Panc1 (cell line): ENCODE measurements at regions not wholly inside any gene's neighbourhood (a gene's known extent, or its start where the extent isn't known, plus 50 kb on each side); places are given as distances from the start of the nearest gene placed in this dataset.

ENCODE experiments used
- ATAC-seq: fragments of 200-7000 bp; cut with Tn5 transposase; 2 replicates; pipeline ENCODE4 v1.9.1; 2020; ENCODE audit warnings: mild to moderate bottlenecking, moderate library complexity
- BruUV-seq: library from RNA; stranded (reverse); fragments of 400-500 nt; replicated peaks from 2 replicates; lab custom pipeline; 2021; lab: Mats Ljungman, UMichigan
- CTCF ChIA-PET: fragments of 300-600 bp; sonication (Branson Sonifier 250); formaldehyde crosslinking; loops from one replicate; lab custom pipeline; 2022; ENCODE audit warnings: antibody characterized with exemption; lab: Charles Lee
- POLR2A ChIA-PET: fragments of 300-600 bp; sonication (Branson Sonifier 250); formaldehyde crosslinking; loops from one replicate; lab custom pipeline; 2022; ENCODE audit warnings: antibody characterized with exemption; lab: Charles Lee
- DNase-seq: peaks from one replicate; pipeline ENCODE4 v3.0.0-alpha.2; 2010; ENCODE audit warnings: low read depth, low spot score
- H3K27ac ChIP-seq: 2 replicates; pipeline ENCODE4 v1.5.1; 2011; ENCODE audit warnings: mild to moderate bottlenecking, low read length, inconsistent platforms
- H3K27me3 ChIP-seq: fragments of 200-500 bp; sonication (Bioruptor generic); 2 replicates; pipeline ENCODE4 v1.6.0; 2014; ENCODE audit warnings: low read length, inconsistent platforms; ENCODE audit not compliant: control insufficient read depth, insufficient read depth
- H3K36me3 ChIP-seq: fragments of 200-500 bp; sonication (Bioruptor generic); 2 replicates; pipeline ENCODE4 v1.5.1; 2014; ENCODE audit warnings: inconsistent platforms, mild to moderate bottlenecking, low read length, moderate library complexity; ENCODE audit not compliant: control insufficient read depth, insufficient read depth
- H3K4me1 ChIP-seq: 2 replicates; pipeline ENCODE4 v1.5.1; 2011; ENCODE audit warnings: inconsistent platforms, mild to moderate bottlenecking, low read length, moderate library complexity; ENCODE audit not compliant: control insufficient read depth, insufficient read depth
- H3K4me3 ChIP-seq, 2 experiments: 2 replicates each; pipeline ENCODE4 v1.5.1; 2011 to 2012; ENCODE audit warnings: low read depth in 2 of 2, low read length in 2 of 2, mild to moderate bottlenecking in 2 of 2, inconsistent platforms in 1 of 2, moderate library complexity in 1 of 2
- H3K9me3 ChIP-seq: fragments of 200-500 bp; sonication (Bioruptor generic); 2 replicates; pipeline ENCODE4 v1.5.1; 2014; ENCODE audit warnings: low read depth, mild to moderate bottlenecking, inconsistent platforms, low read length, moderate library complexity; ENCODE audit not compliant: control insufficient read depth, insufficient read depth
- POLR2AphosphoS5 ChIP-seq: IDR thresholded peaks from 2 replicates; pipeline ENCODE4 v1.6.1; 2012; ENCODE audit warnings: mild to moderate bottlenecking, low read depth, low read length, moderate library complexity
- SIN3A ChIP-seq: IDR thresholded peaks from 2 replicates; pipeline ENCODE4 v1.6.1; 2012; ENCODE audit warnings: low read depth, mild to moderate bottlenecking, low read length, moderate library complexity, borderline replicate concordance; ENCODE audit not compliant: insufficient read depth
- TCF7L2 ChIP-seq: IDR thresholded peaks from 2 replicates; pipeline ENCODE4 v1.6.1; 2011; ENCODE audit warnings: mild to moderate bottlenecking, low read depth, low read length, inconsistent platforms
- in situ Hi-C: cut with HindIII; loops from 2 replicates; pipeline ENCODE4 v1.10.0; 2016; ENCODE audit warnings: low sequenced_read_pairs, low pct_unique_long_range_greater_than_20kb
- intact Hi-C: fragments of 100-400 bp; cut with micrococcal nuclease; formaldehyde crosslinking; loops from one replicate; pipeline ENCODE4 v1.10.0; 2022; ENCODE audit not compliant: unreplicated experiment
- TF ChIP-seq, protein P1 (sequence below), 2 experiments: IDR thresholded peaks; 2 replicates each; pipeline ENCODE4 v1.6.1; 2011 to 2012; ENCODE audit warnings: low read depth in 2 of 2, control low read depth in 1 of 2, low read length in 1 of 2, mild to moderate bottlenecking in 1 of 2, moderate library complexity in 1 of 2; ENCODE audit not compliant: insufficient read depth in 1 of 2
- TF ChIP-seq, protein P2 (sequence below): fragments of 450-650 bp; IDR thresholded peaks from 2 replicates; pipeline ENCODE4 v1.5.1; 2017; ENCODE audit warnings: mild to moderate bottlenecking

DNA sequence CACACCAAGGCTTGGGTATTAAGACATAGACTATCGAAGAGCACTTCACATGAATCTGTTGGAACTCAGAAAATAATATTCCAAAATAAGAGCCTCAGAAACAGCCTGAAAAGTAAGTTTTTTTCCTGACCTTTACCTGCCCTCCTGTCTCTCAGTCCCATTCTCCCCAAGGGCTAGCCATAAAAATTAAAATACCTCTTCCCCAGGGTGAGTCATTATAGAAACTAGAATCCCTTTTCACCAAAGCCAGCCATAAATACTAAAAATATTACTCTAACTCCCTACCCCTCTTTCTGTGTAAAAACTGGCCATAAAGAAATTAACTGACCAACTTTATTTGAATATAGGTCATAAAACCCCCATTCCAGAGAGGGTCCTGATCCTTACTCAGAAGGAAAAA is 87.9 kb upstream of the TMEM106B start:
- POLR2A ChIA-PET: no interaction called here
- in situ Hi-C loops (no loop called here), intact Hi-C loops (no loop called here)
- no peaks in the 10 kb centered on the region for H3K36me3 ChIP-seq
- H3K9me3 ChIP-seq: no peaks in the 10 kb centered on the region
- peak overlapping the region; percentile 4; the same call in 1 of the 2 replicates for H3K27ac ChIP-seq
- H3K27me3 ChIP-seq: no peaks in the 10 kb centered on the region
- TF ChIP-seq, protein P1, sequence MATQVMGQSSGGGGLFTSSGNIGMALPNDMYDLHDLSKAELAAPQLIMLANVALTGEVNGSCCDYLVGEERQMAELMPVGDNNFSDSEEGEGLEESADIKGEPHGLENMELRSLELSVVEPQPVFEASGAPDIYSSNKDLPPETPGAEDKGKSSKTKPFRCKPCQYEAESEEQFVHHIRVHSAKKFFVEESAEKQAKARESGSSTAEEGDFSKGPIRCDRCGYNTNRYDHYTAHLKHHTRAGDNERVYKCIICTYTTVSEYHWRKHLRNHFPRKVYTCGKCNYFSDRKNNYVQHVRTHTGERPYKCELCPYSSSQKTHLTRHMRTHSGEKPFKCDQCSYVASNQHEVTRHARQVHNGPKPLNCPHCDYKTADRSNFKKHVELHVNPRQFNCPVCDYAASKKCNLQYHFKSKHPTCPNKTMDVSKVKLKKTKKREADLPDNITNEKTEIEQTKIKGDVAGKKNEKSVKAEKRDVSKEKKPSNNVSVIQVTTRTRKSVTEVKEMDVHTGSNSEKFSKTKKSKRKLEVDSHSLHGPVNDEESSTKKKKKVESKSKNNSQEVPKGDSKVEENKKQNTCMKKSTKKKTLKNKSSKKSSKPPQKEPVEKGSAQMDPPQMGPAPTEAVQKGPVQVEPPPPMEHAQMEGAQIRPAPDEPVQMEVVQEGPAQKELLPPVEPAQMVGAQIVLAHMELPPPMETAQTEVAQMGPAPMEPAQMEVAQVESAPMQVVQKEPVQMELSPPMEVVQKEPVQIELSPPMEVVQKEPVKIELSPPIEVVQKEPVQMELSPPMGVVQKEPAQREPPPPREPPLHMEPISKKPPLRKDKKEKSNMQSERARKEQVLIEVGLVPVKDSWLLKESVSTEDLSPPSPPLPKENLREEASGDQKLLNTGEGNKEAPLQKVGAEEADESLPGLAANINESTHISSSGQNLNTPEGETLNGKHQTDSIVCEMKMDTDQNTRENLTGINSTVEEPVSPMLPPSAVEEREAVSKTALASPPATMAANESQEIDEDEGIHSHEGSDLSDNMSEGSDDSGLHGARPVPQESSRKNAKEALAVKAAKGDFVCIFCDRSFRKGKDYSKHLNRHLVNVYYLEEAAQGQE (IDR thresholded peaks at IDR 0.05; ENCODE audit: insufficient read depth in 1 of 2, low read depth in 2 of 2, low read length in 1 of 2): no peak
- TF ChIP-seq SIN3A (no peak), POLR2AphosphoS5 (no peak), TCF7L2 (no peak)
- TF ChIP-seq, protein P2, sequence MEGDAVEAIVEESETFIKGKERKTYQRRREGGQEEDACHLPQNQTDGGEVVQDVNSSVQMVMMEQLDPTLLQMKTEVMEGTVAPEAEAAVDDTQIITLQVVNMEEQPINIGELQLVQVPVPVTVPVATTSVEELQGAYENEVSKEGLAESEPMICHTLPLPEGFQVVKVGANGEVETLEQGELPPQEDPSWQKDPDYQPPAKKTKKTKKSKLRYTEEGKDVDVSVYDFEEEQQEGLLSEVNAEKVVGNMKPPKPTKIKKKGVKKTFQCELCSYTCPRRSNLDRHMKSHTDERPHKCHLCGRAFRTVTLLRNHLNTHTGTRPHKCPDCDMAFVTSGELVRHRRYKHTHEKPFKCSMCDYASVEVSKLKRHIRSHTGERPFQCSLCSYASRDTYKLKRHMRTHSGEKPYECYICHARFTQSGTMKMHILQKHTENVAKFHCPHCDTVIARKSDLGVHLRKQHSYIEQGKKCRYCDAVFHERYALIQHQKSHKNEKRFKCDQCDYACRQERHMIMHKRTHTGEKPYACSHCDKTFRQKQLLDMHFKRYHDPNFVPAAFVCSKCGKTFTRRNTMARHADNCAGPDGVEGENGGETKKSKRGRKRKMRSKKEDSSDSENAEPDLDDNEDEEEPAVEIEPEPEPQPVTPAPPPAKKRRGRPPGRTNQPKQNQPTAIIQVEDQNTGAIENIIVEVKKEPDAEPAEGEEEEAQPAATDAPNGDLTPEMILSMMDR: no peak
- ATAC-seq (no peak), DNase-seq (no peak)
- CTCF ChIA-PET: no interaction called here
- no peaks in the 10 kb centered on the region for H3K4me1 ChIP-seq
- BruUV-seq: no TSS peak
- H3K4me3 ChIP-seq: no peak overlapping the region

DNA sequence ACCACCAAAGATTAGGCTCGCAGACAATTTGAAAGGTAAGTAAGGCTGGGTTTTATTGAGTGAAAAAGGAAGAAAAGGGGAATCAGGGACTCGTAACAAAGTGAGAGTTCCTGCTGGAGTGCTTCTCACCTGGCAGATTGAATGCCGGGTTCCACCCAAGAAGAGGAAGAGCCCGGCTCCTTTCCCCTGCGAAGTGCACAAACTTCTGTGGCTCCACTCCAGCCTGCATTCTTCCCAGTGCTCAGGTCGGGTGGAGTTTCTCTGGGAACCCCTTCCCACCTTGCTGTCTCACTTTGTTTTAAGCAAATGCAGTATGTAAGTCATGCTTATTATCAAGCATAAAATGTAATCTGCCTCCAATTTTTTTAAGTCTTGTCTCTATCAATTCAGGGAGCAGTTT is 87.1 kb upstream of the TMEM106B start:
- DNase-seq: no peak
- BruUV-seq: no TSS peak
- ATAC-seq: no peak
- ChIA-PET POLR2A (no interaction called here), CTCF (interaction anchor here (0.5 kb wide), 1 partner anchor 579 kb away, joined by 8 read pairs; no protein-coding TSS in a partner anchor)
- Histone ChIP-seq H3K27me3 (no peaks in the 10 kb centered on the region), H3K4me1 (no peaks in the 10 kb centered on the region; the same call in 1 of the 2 replicates), H3K4me3 (no peak overlapping the region), H3K9me3 (no peaks in the 10 kb centered on the region), H3K36me3 (no peaks in the 10 kb centered on the region), H3K27ac (peak overlapping the region; percentile 60; the same call in 1 of the 2 replicates)
- TF ChIP-seq POLR2AphosphoS5 (no peak), TCF7L2 (no peak), SIN3A (no peak)
- TF ChIP-seq, protein P1 (IDR thresholded peaks at IDR 0.05; ENCODE audit: insufficient read depth in 1 of 2, low read depth in 2 of 2, low read length in 1 of 2): no peak
- TF ChIP-seq, protein P2: no peak
- intact Hi-C loops (no loop called here), in situ Hi-C loops (no loop called here)
